ENCODE measurements at regions not wholly inside any gene's neighbourhood (a gene's known extent, or its start where the extent isn't known, plus 50 kb on each side); places are given as distances from the start of the nearest gene placed in this dataset.

- TF ChIP-seq MTA3 (IDR thresholded peaks at IDR 0.05; ENCODE audit: borderline replicate concordance) (no peak), RREB1 (CRISPR knock-in tag; IDR thresholded peaks at IDR 0.05) (no peak), POLR2A (conservative IDR thresholded peaks at IDR 0.05) (no peak)
These were observed 85.4 kb upstream of the SOX5 start for GRCh38 chr12:24034894-24035293.
